ENCODE measurements at regions not wholly inside any gene's neighbourhood (a gene's known extent, or its start where the extent isn't known, plus 50 kb on each side); places are given as distances from the start of the nearest gene placed in this dataset.

GRCh38 chr3:5437783-5438323, 250.3 kb downstream of the EDEM1 start:
- TF ChIP-seq ZNF565 (CRISPR knock-in tag; conservative IDR thresholded peaks at IDR 0.05; ENCODE audit: low read depth) (no peak), ESRRG (CRISPR knock-in tag; IDR thresholded peaks at IDR 0.05) (no peak), BACH2 (CRISPR knock-in tag; IDR thresholded peaks at IDR 0.05; ENCODE audit: borderline replicate concordance) (no peak), ZC3H10 (CRISPR knock-in tag; IDR thresholded peaks at IDR 0.05) (no peak), ZFP30 (CRISPR knock-in tag; IDR thresholded peaks at IDR 0.05) (no peak), CSDC2 (CRISPR knock-in tag; IDR thresholded peaks at IDR 0.05) (no peak), RARB (CRISPR knock-in tag; IDR thresholded peaks at IDR 0.05) (no peak), PATZ1 (CRISPR knock-in tag; IDR thresholded peaks at IDR 0.05; ENCODE audit: borderline replicate concordance) (no peak), ZNF70 (CRISPR knock-in tag; IDR thresholded peaks at IDR 0.05) (no peak)
